ENCODE measurements at regions not wholly inside any gene's neighbourhood (a gene's known extent, or its start where the extent isn't known, plus 50 kb on each side); places are given as distances from the start of the nearest gene placed in this dataset.

GRCh38 chr17:55829995-55830612, 79.3 kb downstream of the PCTP start:
- TF ChIP-seq POLR2A (IDR thresholded peaks at IDR 0.05) = no peak
- no peak for TF ChIP-seq CTCF (IDR thresholded peaks at IDR 0.05)

All from lower leg skin (tissue), 3 donors.